K562 (cell line): ENCODE measurements at regions not wholly inside any gene's neighbourhood (a gene's known extent, or its start where the extent isn't known, plus 50 kb on each side); places are given as distances from the start of the nearest gene placed in this dataset.

Experiments
- ATF1 ChIP-seq, 2 experiments: fragments of 450-650 bp in 1 of 2; IDR thresholded peaks; 2 replicates each; pipeline ENCODE4 v1.6.1; 2016; ENCODE audit warnings: missing compliant biosample characterization in 1 of 2, missing genetic modification characterization in 1 of 2
- BACH1 ChIP-seq: fragments of 200-800 bp; sonication (Bioruptor generic); IDR thresholded peaks from 2 replicates; pipeline ENCODE4 v1.6.1; 2016; ENCODE audit warnings: missing genetic modification characterization, missing compliant biosample characterization
- BHLHE40 ChIP-seq: IDR thresholded peaks from 2 replicates; pipeline ENCODE4 v1.6.1; 2011; ENCODE audit warnings: low read length, improper control_type of control experiment
- CCNT2 ChIP-seq: IDR thresholded peaks from 2 replicates; pipeline ENCODE4 v1.6.1; 2011; ENCODE audit warnings: borderline replicate concordance, low read depth, mild to moderate bottlenecking, moderate library complexity, mixed read lengths, low read length; ENCODE audit not compliant: insufficient read length; ENCODE audit errors: extremely low read depth
- CHD4 ChIP-seq: fragments of 200-600 bp; sonication (generic); IDR thresholded peaks from 3 replicates; pipeline ENCODE4 v1.6.1; 2012; ENCODE audit warnings: low read depth, mild to moderate bottlenecking, mixed read lengths, low read length, inconsistent platforms; ENCODE audit not compliant: insufficient read depth, insufficient replicate concordance, poor library complexity, severe bottlenecking
- JUND ChIP-seq, 2 experiments: IDR thresholded peaks; 2 replicates in 1 of 2; 3 replicates in 1 of 2; pipeline ENCODE4 v1.6.1; 2011; ENCODE audit warnings: borderline replicate concordance in 2 of 2, low read depth in 2 of 2, low read length in 2 of 2, improper control_type of control experiment in 1 of 2, missing biosample characterization in 1 of 2, missing genetic modification characterization in 1 of 2, missing genetic modification reagents in 1 of 2
- MTF1 ChIP-seq: fragments of 250-450 bp; sonication (Bioruptor Pico); IDR thresholded peaks from 2 replicates; pipeline ENCODE4 v1.9.0; 2021; ENCODE audit warnings: moderate library complexity, mild to moderate bottlenecking, inconsistent platforms, borderline replicate concordance
- POLR2A ChIP-seq: fragments of 450-650 bp; conservative IDR thresholded peaks from 2 replicates; pipeline ENCODE4 v1.6.1; 2016
- SPI1 ChIP-seq: IDR thresholded peaks from 2 replicates; pipeline ENCODE4 v1.6.1; 2011; ENCODE audit warnings: low read depth, low read length, control low read depth, borderline replicate concordance
- TBL1XR1 ChIP-seq, 2 experiments: IDR thresholded peaks; 2 replicates each; pipeline ENCODE4 v1.6.1; 2012; ENCODE audit warnings: improper control_type of control experiment in 2 of 2, low read length in 2 of 2, mild to moderate bottlenecking in 1 of 2
- TF ChIP-seq, protein P1 (sequence below): sonication (generic); formaldehyde crosslinking; IDR thresholded peaks from 2 replicates; pipeline ENCODE4 v1.8.1; 2022; ENCODE audit warnings: missing genetic modification reagents
- TF ChIP-seq, protein P2 (sequence below), 3 experiments: IDR thresholded peaks in 2 of 3; conservative IDR thresholded peaks in 1 of 3; 2 replicates each; pipeline ENCODE4 v1.5.1; 2011 to 2012; ENCODE audit warnings: low read length in 3 of 3, mild to moderate bottlenecking in 3 of 3, control low read depth in 2 of 3, improper control_type of control experiment in 1 of 3, inconsistent platforms in 1 of 3, low read depth in 1 of 3, mixed read lengths in 1 of 3, moderate library complexity in 1 of 3; ENCODE audit not compliant: insufficient read depth in 2 of 3
- TF ChIP-seq, protein P3 (sequence below): conservative IDR thresholded peaks from 2 replicates; pipeline ENCODE4 v1.6.1; 2011; ENCODE audit warnings: low read depth, mild to moderate bottlenecking, low read length; ENCODE audit not compliant: control insufficient read depth

DNA sequence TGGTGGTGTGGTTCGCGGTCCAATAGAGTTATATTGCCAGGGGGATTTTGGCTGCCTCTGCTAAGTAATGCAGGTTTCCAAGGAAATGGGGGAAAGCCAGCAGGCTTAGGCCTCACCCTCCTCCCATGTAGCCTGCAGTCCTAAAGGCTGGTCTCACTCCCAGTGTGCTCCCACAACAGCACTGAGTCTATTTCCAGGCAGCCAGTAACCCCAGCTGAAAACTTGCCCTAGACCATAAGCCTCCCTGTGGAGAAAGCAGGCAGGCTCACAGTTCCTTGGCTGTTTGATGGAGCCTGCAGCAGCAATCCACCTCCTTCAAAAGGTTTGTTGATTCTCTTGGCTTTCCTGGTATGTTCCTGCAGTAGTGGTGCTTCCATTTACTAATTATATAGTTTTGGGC, 220.0 kb upstream of the ZNF804B start:
- TF ChIP-seq CHD4 (no peak), POLR2A (no peak), JUND (IDR thresholded peaks at IDR 0.05; ENCODE audit: borderline replicate concordance, low read depth, low read length) (no peak), JUND (tag; IDR thresholded peaks at IDR 0.05; ENCODE audit: borderline replicate concordance, low read depth, low read length) (no peak), BHLHE40 (no peak), ATF1 (CRISPR knock-in tag; IDR thresholded peaks at IDR 0.05) (no peak), ATF1 (tag; IDR thresholded peaks at IDR 0.05) (no peak), BACH1 (tag) (no peak), TBL1XR1 (IDR thresholded peaks at IDR 0.05; ENCODE audit: low read length in 2 of 2) (no peak), MTF1 (CRISPR knock-in tag) (no peak), SPI1 (no peak), CCNT2 (no peak)
- TF ChIP-seq, protein P1, sequence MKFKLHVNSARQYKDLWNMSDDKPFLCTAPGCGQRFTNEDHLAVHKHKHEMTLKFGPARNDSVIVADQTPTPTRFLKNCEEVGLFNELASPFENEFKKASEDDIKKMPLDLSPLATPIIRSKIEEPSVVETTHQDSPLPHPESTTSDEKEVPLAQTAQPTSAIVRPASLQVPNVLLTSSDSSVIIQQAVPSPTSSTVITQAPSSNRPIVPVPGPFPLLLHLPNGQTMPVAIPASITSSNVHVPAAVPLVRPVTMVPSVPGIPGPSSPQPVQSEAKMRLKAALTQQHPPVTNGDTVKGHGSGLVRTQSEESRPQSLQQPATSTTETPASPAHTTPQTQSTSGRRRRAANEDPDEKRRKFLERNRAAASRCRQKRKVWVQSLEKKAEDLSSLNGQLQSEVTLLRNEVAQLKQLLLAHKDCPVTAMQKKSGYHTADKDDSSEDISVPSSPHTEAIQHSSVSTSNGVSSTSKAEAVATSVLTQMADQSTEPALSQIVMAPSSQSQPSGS = no peak
- TF ChIP-seq, protein P2, sequence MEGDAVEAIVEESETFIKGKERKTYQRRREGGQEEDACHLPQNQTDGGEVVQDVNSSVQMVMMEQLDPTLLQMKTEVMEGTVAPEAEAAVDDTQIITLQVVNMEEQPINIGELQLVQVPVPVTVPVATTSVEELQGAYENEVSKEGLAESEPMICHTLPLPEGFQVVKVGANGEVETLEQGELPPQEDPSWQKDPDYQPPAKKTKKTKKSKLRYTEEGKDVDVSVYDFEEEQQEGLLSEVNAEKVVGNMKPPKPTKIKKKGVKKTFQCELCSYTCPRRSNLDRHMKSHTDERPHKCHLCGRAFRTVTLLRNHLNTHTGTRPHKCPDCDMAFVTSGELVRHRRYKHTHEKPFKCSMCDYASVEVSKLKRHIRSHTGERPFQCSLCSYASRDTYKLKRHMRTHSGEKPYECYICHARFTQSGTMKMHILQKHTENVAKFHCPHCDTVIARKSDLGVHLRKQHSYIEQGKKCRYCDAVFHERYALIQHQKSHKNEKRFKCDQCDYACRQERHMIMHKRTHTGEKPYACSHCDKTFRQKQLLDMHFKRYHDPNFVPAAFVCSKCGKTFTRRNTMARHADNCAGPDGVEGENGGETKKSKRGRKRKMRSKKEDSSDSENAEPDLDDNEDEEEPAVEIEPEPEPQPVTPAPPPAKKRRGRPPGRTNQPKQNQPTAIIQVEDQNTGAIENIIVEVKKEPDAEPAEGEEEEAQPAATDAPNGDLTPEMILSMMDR (IDR thresholded peaks at IDR 0.05 in 2 of 3, conservative IDR thresholded peaks at IDR 0.05 in 1 of 3; ENCODE audit: insufficient read depth in 2 of 3, low read depth in 1 of 3, low read length in 3 of 3) = no peak
- TF ChIP-seq, protein P3, sequence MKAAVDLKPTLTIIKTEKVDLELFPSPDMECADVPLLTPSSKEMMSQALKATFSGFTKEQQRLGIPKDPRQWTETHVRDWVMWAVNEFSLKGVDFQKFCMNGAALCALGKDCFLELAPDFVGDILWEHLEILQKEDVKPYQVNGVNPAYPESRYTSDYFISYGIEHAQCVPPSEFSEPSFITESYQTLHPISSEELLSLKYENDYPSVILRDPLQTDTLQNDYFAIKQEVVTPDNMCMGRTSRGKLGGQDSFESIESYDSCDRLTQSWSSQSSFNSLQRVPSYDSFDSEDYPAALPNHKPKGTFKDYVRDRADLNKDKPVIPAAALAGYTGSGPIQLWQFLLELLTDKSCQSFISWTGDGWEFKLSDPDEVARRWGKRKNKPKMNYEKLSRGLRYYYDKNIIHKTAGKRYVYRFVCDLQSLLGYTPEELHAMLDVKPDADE = no peak
